ENCODE measurements at regions not wholly inside any gene's neighbourhood (a gene's known extent, or its start where the extent isn't known, plus 50 kb on each side); places are given as distances from the start of the nearest gene placed in this dataset.

- no peaks in the 10 kb centered on the region for H3K36me3 ChIP-seq (ENCODE audit: control insufficient read depth in 1 of 2, insufficient read depth in 2 of 2, low read length in 1 of 2)
- H3K4me3 ChIP-seq (ENCODE audit: low read length in 2 of 2), result no peak overlapping the region
- peaks cover 0 to 7% of the 10 kb centered on the region in 2 donors for H3K4me1 ChIP-seq (ENCODE audit: control insufficient read depth in 1 of 2, insufficient read depth in 2 of 2, low read length in 2 of 2)
- no peaks in the 10 kb centered on the region for H3K27me3 ChIP-seq (ENCODE audit: control insufficient read depth in 1 of 2, insufficient read depth in 2 of 2, low read length in 1 of 2)
- ATAC-seq (ENCODE audit: low FRiP score) (no peak), DNase-seq (no peak)
- WGBS, 2 donors, result 97 to 99% methylated on average over 1 of the region's 1 CpG
- H3K27ac ChIP-seq (ENCODE audit: low read depth in 1 of 2, low read length in 2 of 2), result no peak overlapping the region
- H3K9me3 ChIP-seq (ENCODE audit: control insufficient read depth, low read length), result no peaks in the 10 kb centered on the region
- intact Hi-C loops (cut with DNase I), result no loop called here
Measured at GRCh38 chr4:141395246-141395830, 174.6 kb downstream of the ZNF330 start.

- 95 to 99% methylated on average over 5 of the region's 5 CpGs for WGBS, 2 donors
- no peak overlapping the region for H3K4me3 ChIP-seq (ENCODE audit: low read length in 2 of 2)
- no peaks in the 10 kb centered on the region for H3K27me3 ChIP-seq (ENCODE audit: control insufficient read depth in 1 of 2, insufficient read depth in 2 of 2, low read length in 1 of 2)
- intact Hi-C loops (cut with DNase I), result no loop called here
- DNase-seq, result no peak
- peaks cover 0 to 7% of the 10 kb centered on the region in 2 donors for H3K4me1 ChIP-seq (ENCODE audit: control insufficient read depth in 1 of 2, insufficient read depth in 2 of 2, low read length in 2 of 2)
- no peaks in the 10 kb centered on the region for H3K9me3 ChIP-seq (ENCODE audit: control insufficient read depth, low read length)
- H3K36me3 ChIP-seq (ENCODE audit: control insufficient read depth in 1 of 2, insufficient read depth in 2 of 2, low read length in 1 of 2), result no peaks in the 10 kb centered on the region
- no peak for ATAC-seq (ENCODE audit: low FRiP score)
- no peak overlapping the region for H3K27ac ChIP-seq (ENCODE audit: low read depth in 1 of 2, low read length in 2 of 2)
Measured at GRCh38 chr4:141395919-141396318, 175.2 kb downstream of the ZNF330 start.

- Histone ChIP-seq H3K27ac (ENCODE audit: low read depth in 1 of 2, low read length in 2 of 2) (no peak overlapping the region), H3K36me3 (ENCODE audit: control insufficient read depth in 1 of 2, insufficient read depth in 2 of 2, low read length in 1 of 2) (no peaks in the 10 kb centered on the region), H3K4me1 (ENCODE audit: control insufficient read depth in 1 of 2, insufficient read depth in 2 of 2, low read length in 2 of 2) (peaks cover 0 to 4% of the 10 kb centered on the region in 2 donors), H3K9me3 (ENCODE audit: control insufficient read depth, low read length) (no peaks in the 10 kb centered on the region), H3K27me3 (ENCODE audit: control insufficient read depth in 1 of 2, insufficient read depth in 2 of 2, low read length in 1 of 2) (no peaks in the 10 kb centered on the region), H3K4me3 (ENCODE audit: low read length in 2 of 2) (no peak overlapping the region)
- intact Hi-C loops (cut with DNase I), result no loop called here
- ATAC-seq (ENCODE audit: low FRiP score) (no peak), DNase-seq (no peak)
- WGBS, 2 donors, result 92 to 94% methylated on average over 5 of the region's 5 CpGs
Measured at GRCh38 chr4:141402712-141403111, 182.0 kb downstream of the ZNF330 start.

GRCh38 chr4:141403782-141404181 is 183.1 kb downstream of the ZNF330 start:
- intact Hi-C loops (cut with DNase I), result no loop called here
- WGBS, 2 donors, result 80 to 84% methylated on average over 2 of the region's 2 CpGs

GRCh38 chr4:141406237-141406636 is 185.5 kb downstream of the ZNF330 start:
- intact Hi-C loops (cut with DNase I), result no loop called here
- H3K4me3 ChIP-seq (ENCODE audit: low read length in 2 of 2), result no peak overlapping the region
- no peaks in the 10 kb centered on the region for H3K36me3 ChIP-seq (ENCODE audit: control insufficient read depth in 1 of 2, insufficient read depth in 2 of 2, low read length in 1 of 2)
- no peaks in the 10 kb centered on the region for H3K9me3 ChIP-seq (ENCODE audit: control insufficient read depth, low read length)
- DNase-seq (no peak), ATAC-seq (ENCODE audit: low FRiP score) (no peak)
- peaks cover 0 to 4% of the 10 kb centered on the region in 2 donors for H3K4me1 ChIP-seq (ENCODE audit: control insufficient read depth in 1 of 2, insufficient read depth in 2 of 2, low read length in 2 of 2)
- H3K27me3 ChIP-seq (ENCODE audit: control insufficient read depth in 1 of 2, insufficient read depth in 2 of 2, low read length in 1 of 2), result no peaks in the 10 kb centered on the region
- no peak overlapping the region for H3K27ac ChIP-seq (ENCODE audit: low read depth in 1 of 2, low read length in 2 of 2)

More at GRCh38 chr4:141403782-141404181, 183.1 kb downstream of the ZNF330 start:
- ATAC-seq (ENCODE audit: low FRiP score) (no peak), DNase-seq (no peak)
- Histone ChIP-seq H3K4me1 (ENCODE audit: control insufficient read depth in 1 of 2, insufficient read depth in 2 of 2, low read length in 2 of 2) (peaks cover 0 to 4% of the 10 kb centered on the region in 2 donors), H3K36me3 (ENCODE audit: control insufficient read depth in 1 of 2, insufficient read depth in 2 of 2, low read length in 1 of 2) (no peaks in the 10 kb centered on the region), H3K27ac (ENCODE audit: low read depth in 1 of 2, low read length in 2 of 2) (no peak overlapping the region), H3K27me3 (ENCODE audit: control insufficient read depth in 1 of 2, insufficient read depth in 2 of 2, low read length in 1 of 2) (no peaks in the 10 kb centered on the region), H3K4me3 (ENCODE audit: low read length in 2 of 2) (no peak overlapping the region), H3K9me3 (ENCODE audit: control insufficient read depth, low read length) (no peaks in the 10 kb centered on the region)

- DNase-seq (no peak), ATAC-seq (ENCODE audit: low FRiP score) (no peak)
- no peaks in the 10 kb centered on the region for H3K36me3 ChIP-seq (ENCODE audit: control insufficient read depth in 1 of 2, insufficient read depth in 2 of 2, low read length in 1 of 2)
Measured at GRCh38 chr4:141409556-141409955, 188.9 kb downstream of the ZNF330 start.

GRCh38 chr4:141410839-141411238 is 190.1 kb downstream of the ZNF330 start:
- ATAC-seq (ENCODE audit: low FRiP score), result no peak
- no peak for DNase-seq
- Histone ChIP-seq H3K4me3 (ENCODE audit: low read length in 2 of 2) (no peak overlapping the region), H3K27ac (ENCODE audit: low read depth in 1 of 2, low read length in 2 of 2) (no peak overlapping the region), H3K36me3 (ENCODE audit: control insufficient read depth in 1 of 2, insufficient read depth in 2 of 2, low read length in 1 of 2) (no peaks in the 10 kb centered on the region), H3K4me1 (ENCODE audit: control insufficient read depth in 1 of 2, insufficient read depth in 2 of 2, low read length in 2 of 2) (peaks cover 2 to 6% of the 10 kb centered on the region in 2 donors), H3K9me3 (ENCODE audit: control insufficient read depth, low read length) (no peaks in the 10 kb centered on the region), H3K27me3 (ENCODE audit: control insufficient read depth in 1 of 2, insufficient read depth in 2 of 2, low read length in 1 of 2) (no peaks in the 10 kb centered on the region)
- intact Hi-C loops (cut with DNase I), result no loop called here
- 28 to 33% methylated on average over 4 of the region's 4 CpGs for WGBS, 2 donors

More at GRCh38 chr4:141409556-141409955, 188.9 kb downstream of the ZNF330 start:
- Histone ChIP-seq H3K9me3 (ENCODE audit: control insufficient read depth, low read length) (no peaks in the 10 kb centered on the region), H3K4me3 (ENCODE audit: low read length in 2 of 2) (no peak overlapping the region), H3K27ac (ENCODE audit: low read depth in 1 of 2, low read length in 2 of 2) (no peak overlapping the region), H3K27me3 (ENCODE audit: control insufficient read depth in 1 of 2, insufficient read depth in 2 of 2, low read length in 1 of 2) (no peaks in the 10 kb centered on the region), H3K4me1 (ENCODE audit: control insufficient read depth in 1 of 2, insufficient read depth in 2 of 2, low read length in 2 of 2) (peaks cover 2 to 4% of the 10 kb centered on the region in 2 donors)
- intact Hi-C loops (cut with DNase I), result no loop called here
- WGBS, 2 donors, result 97% methylated on average over 5 of the region's 5 CpGs

- intact Hi-C loops (cut with DNase I), result no loop called here
- WGBS, 2 donors, result 95 to 99% methylated on average over 1 of the region's 1 CpG
- Histone ChIP-seq H3K4me3 (ENCODE audit: low read length in 2 of 2) (no peak overlapping the region), H3K27me3 (ENCODE audit: control insufficient read depth in 1 of 2, insufficient read depth in 2 of 2, low read length in 1 of 2) (no peaks in the 10 kb centered on the region), H3K4me1 (ENCODE audit: control insufficient read depth in 1 of 2, insufficient read depth in 2 of 2, low read length in 2 of 2) (peaks cover 2 to 3% of the 10 kb centered on the region in 2 donors), H3K9me3 (ENCODE audit: control insufficient read depth, low read length) (no peaks in the 10 kb centered on the region), H3K36me3 (ENCODE audit: control insufficient read depth in 1 of 2, insufficient read depth in 2 of 2, low read length in 1 of 2) (no peaks in the 10 kb centered on the region), H3K27ac (ENCODE audit: low read depth in 1 of 2, low read length in 2 of 2) (no peak overlapping the region)
- ATAC-seq (ENCODE audit: low FRiP score) (no peak), DNase-seq (no peak)
Measured at GRCh38 chr4:141411936-141412335, 191.2 kb downstream of the ZNF330 start.

- intact Hi-C loops (cut with DNase I), result no loop called here
- Histone ChIP-seq H3K36me3 (ENCODE audit: control insufficient read depth in 1 of 2, insufficient read depth in 2 of 2, low read length in 1 of 2) (no peaks in the 10 kb centered on the region), H3K4me3 (ENCODE audit: low read length in 2 of 2) (no peak overlapping the region), H3K4me1 (ENCODE audit: control insufficient read depth in 1 of 2, insufficient read depth in 2 of 2, low read length in 2 of 2) (peaks cover 2 to 3% of the 10 kb centered on the region in 2 donors), H3K27ac (ENCODE audit: low read depth in 1 of 2, low read length in 2 of 2) (no peak overlapping the region), H3K27me3 (ENCODE audit: control insufficient read depth in 1 of 2, insufficient read depth in 2 of 2, low read length in 1 of 2) (no peaks in the 10 kb centered on the region), H3K9me3 (ENCODE audit: control insufficient read depth, low read length) (no peaks in the 10 kb centered on the region)
- no peak for ATAC-seq (ENCODE audit: low FRiP score)
- no peak for DNase-seq
- WGBS, 2 donors, result 67 to 77% methylated on average over 2 of the region's 2 CpGs
Measured at GRCh38 chr4:141413366-141413765, 192.7 kb downstream of the ZNF330 start.
